Smooth muscle cell (in vitro differentiated cells): ENCODE measurements at regions not wholly inside any gene's neighbourhood (a gene's known extent, or its start where the extent isn't known, plus 50 kb on each side); places are given as distances from the start of the nearest gene placed in this dataset.

Experiments used
- DNase-seq: peaks from one replicate; lab custom pipeline; 2025; ENCODE audit not compliant: unreplicated experiment; lab: John Stamatoyannopoulos, UW
- H2AFZ ChIP-seq: fragments of 200-600 bp; sonication (generic); 2 replicates; pipeline ENCODE4 v1.6.0; 2016; ENCODE audit warnings: antibody characterized with exemption, low read depth, mild to moderate bottlenecking
- H3F3A ChIP-seq: fragments of 200-600 bp; sonication (generic); 2 replicates; pipeline ENCODE4 v1.6.0; 2017; ENCODE audit warnings: antibody characterized with exemption, low read depth
- H3K27ac ChIP-seq: fragments of 200-600 bp; sonication (generic); 2 replicates; pipeline ENCODE4 v1.5.1; 2016; ENCODE audit warnings: low read depth, mild to moderate bottlenecking
- H3K27me3 ChIP-seq: fragments of 200-600 bp; sonication (generic); 2 replicates; pipeline ENCODE4 v1.6.1; 2016; ENCODE audit warnings: low read depth, mild to moderate bottlenecking
- H3K36me3 ChIP-seq: fragments of 200-600 bp; sonication (generic); 2 replicates; pipeline ENCODE4 v1.5.1; 2016; ENCODE audit warnings: low read depth
- H3K4me1 ChIP-seq: fragments of 200-600 bp; sonication (generic); 2 replicates; pipeline ENCODE4 v1.5.1; 2016; ENCODE audit warnings: low read depth
- H3K4me2 ChIP-seq: fragments of 200-600 bp; sonication (generic); 2 replicates; pipeline ENCODE4 v1.6.0; 2016; ENCODE audit warnings: mild to moderate bottlenecking
- H3K4me3 ChIP-seq: fragments of 200-600 bp; sonication (generic); 2 replicates; pipeline ENCODE4 v1.5.1; 2016; ENCODE audit warnings: mild to moderate bottlenecking
- H3K79me2 ChIP-seq: fragments of 200-600 bp; sonication (generic); 2 replicates; pipeline ENCODE4 v1.6.0; 2016; ENCODE audit warnings: low read depth, mild to moderate bottlenecking
- H3K9ac ChIP-seq: fragments of 200-600 bp; sonication (generic); 2 replicates; pipeline ENCODE4 v1.6.0; 2016; ENCODE audit warnings: low read depth
- H3K9me3 ChIP-seq: fragments of 200-600 bp; sonication (generic); replicated peaks from 2 replicates; pipeline ENCODE4 v1.5.1; 2016; ENCODE audit warnings: low read depth
- H4K20me1 ChIP-seq: fragments of 200-600 bp; sonication (generic); 2 replicates; pipeline ENCODE4 v1.6.0; 2016; ENCODE audit warnings: low read depth
- WGBS: methylation state at CpG from one replicate; pipeline ENCODE4 v1.1.7; 2016; ENCODE audit warnings: low lambda C conversion rate; 5-methylcytosine and 5-hydroxymethylcytosine counted together
- TF ChIP-seq, protein P1 (sequence below): fragments of 200-600 bp; sonication (generic); IDR thresholded peaks from 2 replicates; pipeline ENCODE4 v1.5.1; 2017; ENCODE audit warnings: borderline replicate concordance, mild to moderate bottlenecking, antibody characterized with exemption; ENCODE audit not compliant: insufficient read depth, poor library complexity, severe bottlenecking

DNA sequence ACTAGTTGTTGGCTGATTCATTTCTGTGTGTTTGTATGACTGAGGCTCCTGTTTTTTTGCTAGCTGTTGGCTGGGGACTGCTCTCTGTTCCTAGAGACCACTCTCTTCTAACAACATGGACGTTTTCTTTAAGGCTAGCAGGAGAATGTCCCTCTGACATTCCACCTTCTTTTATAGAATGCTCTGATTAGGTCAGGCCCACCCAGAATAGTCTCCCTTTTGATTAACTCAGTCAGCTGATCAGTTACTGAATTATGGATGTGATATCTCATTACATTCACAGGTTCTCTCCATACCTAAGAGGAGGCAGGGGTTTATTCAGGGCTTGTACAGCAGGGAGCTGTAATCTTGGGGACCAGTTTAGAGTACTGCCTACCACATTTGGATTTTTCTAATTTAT, 175.6 kb upstream of the RHOBTB1 start:
- no peaks in the 10 kb centered on the region for H4K20me1 ChIP-seq
- TF ChIP-seq, protein P1, sequence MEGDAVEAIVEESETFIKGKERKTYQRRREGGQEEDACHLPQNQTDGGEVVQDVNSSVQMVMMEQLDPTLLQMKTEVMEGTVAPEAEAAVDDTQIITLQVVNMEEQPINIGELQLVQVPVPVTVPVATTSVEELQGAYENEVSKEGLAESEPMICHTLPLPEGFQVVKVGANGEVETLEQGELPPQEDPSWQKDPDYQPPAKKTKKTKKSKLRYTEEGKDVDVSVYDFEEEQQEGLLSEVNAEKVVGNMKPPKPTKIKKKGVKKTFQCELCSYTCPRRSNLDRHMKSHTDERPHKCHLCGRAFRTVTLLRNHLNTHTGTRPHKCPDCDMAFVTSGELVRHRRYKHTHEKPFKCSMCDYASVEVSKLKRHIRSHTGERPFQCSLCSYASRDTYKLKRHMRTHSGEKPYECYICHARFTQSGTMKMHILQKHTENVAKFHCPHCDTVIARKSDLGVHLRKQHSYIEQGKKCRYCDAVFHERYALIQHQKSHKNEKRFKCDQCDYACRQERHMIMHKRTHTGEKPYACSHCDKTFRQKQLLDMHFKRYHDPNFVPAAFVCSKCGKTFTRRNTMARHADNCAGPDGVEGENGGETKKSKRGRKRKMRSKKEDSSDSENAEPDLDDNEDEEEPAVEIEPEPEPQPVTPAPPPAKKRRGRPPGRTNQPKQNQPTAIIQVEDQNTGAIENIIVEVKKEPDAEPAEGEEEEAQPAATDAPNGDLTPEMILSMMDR, result no peak
- no peak overlapping the region for H3K4me3 ChIP-seq
- no peaks in the 10 kb centered on the region for H3K9me3 ChIP-seq
- no peak overlapping the region for H3K27ac ChIP-seq
- no peaks in the 10 kb centered on the region for H3K27me3 ChIP-seq
- no peaks in the 10 kb centered on the region for H3K79me2 ChIP-seq
- no peak for DNase-seq
- H3F3A ChIP-seq, result no peaks in the 10 kb centered on the region
- H3K9ac ChIP-seq, result no peak overlapping the region
- no peak overlapping the region for H3K4me2 ChIP-seq
- WGBS, result 68% methylated on average over 1 of the region's 1 CpG
- no peaks in the 10 kb centered on the region for H3K36me3 ChIP-seq
- H3K4me1 ChIP-seq, result no peaks in the 10 kb centered on the region
- no peak overlapping the region for H2AFZ ChIP-seq

DNA sequence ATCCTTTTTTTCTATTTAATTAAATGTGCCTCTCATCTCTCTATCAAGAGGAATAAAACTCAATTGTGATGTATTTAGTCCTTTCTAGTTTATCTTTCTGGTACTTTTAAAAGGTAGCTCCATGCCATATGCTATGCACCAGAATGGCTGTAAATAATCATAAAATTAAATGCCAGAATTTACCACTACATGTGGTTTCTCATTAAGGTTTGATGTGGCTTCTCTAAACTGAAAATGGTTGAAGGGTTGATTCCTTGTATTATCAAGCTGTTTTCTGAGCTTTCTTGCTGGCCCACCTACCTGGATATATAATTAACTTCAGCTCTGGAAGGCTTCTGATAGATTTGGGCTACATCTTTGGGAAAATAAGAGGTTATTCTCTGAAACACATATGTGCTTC, 171.9 kb upstream of the RHOBTB1 start:
- no peaks in the 10 kb centered on the region for H3K36me3 ChIP-seq
- no peaks in the 10 kb centered on the region for H4K20me1 ChIP-seq
- TF ChIP-seq, protein P1, result no peak
- no peak overlapping the region for H2AFZ ChIP-seq
- H3K4me1 ChIP-seq, result no peaks in the 10 kb centered on the region
- no peak for DNase-seq
- no peaks in the 10 kb centered on the region for H3K9me3 ChIP-seq
- H3K9ac ChIP-seq, result no peak overlapping the region
- no peaks in the 10 kb centered on the region for H3F3A ChIP-seq
- H3K4me3 ChIP-seq, result no peak overlapping the region
- no peaks in the 10 kb centered on the region for H3K79me2 ChIP-seq
- no peak overlapping the region for H3K4me2 ChIP-seq
- no peak overlapping the region for H3K27ac ChIP-seq
- no peaks in the 10 kb centered on the region for H3K27me3 ChIP-seq

GRCh38 chr10:61112771-61113170, 168.8 kb upstream of the RHOBTB1 start:
- Histone ChIP-seq H3K9ac (no peak overlapping the region), H3K36me3 (no peaks in the 10 kb centered on the region)
- TF ChIP-seq, protein P1, result no peak

GRCh38 chr10:61110936-61111335, 167.0 kb upstream of the RHOBTB1 start:
- Histone ChIP-seq H3F3A (no peaks in the 10 kb centered on the region), H3K9ac (no peak overlapping the region), H3K4me1 (no peaks in the 10 kb centered on the region), H3K4me3 (no peak overlapping the region), H3K36me3 (no peaks in the 10 kb centered on the region), H3K27ac (peak overlapping the region; percentile 34), H2AFZ (no peak overlapping the region), H3K79me2 (no peaks in the 10 kb centered on the region), H3K27me3 (no peaks in the 10 kb centered on the region), H4K20me1 (no peaks in the 10 kb centered on the region), H3K4me2 (peak overlapping the region; percentile 20), H3K9me3 (no peaks in the 10 kb centered on the region)
- no peak for DNase-seq
- TF ChIP-seq, protein P1, result no peak

More at GRCh38 chr10:61112771-61113170, 168.8 kb upstream of the RHOBTB1 start:
- no peak for DNase-seq
- H3K27me3 ChIP-seq, result no peaks in the 10 kb centered on the region
- no peak overlapping the region for H3K27ac ChIP-seq
- H3K79me2 ChIP-seq, result no peaks in the 10 kb centered on the region
- no peaks in the 10 kb centered on the region for H3K4me1 ChIP-seq
- H3F3A ChIP-seq, result no peaks in the 10 kb centered on the region
- no peaks in the 10 kb centered on the region for H3K9me3 ChIP-seq
- no peak overlapping the region for H3K4me2 ChIP-seq
- peak overlapping the region; percentile 34 for H2AFZ ChIP-seq
- no peak overlapping the region for H3K4me3 ChIP-seq
- no peaks in the 10 kb centered on the region for H4K20me1 ChIP-seq
